ENCODE measurements at regions not wholly inside any gene's neighbourhood (a gene's known extent, or its start where the extent isn't known, plus 50 kb on each side); places are given as distances from the start of the nearest gene placed in this dataset.
"Not testable (repeated sequence)": the region's sequence is repeated elsewhere in the genome, so short reads cannot be mapped to it uniquely, and the experiment has no call there.

DNA sequence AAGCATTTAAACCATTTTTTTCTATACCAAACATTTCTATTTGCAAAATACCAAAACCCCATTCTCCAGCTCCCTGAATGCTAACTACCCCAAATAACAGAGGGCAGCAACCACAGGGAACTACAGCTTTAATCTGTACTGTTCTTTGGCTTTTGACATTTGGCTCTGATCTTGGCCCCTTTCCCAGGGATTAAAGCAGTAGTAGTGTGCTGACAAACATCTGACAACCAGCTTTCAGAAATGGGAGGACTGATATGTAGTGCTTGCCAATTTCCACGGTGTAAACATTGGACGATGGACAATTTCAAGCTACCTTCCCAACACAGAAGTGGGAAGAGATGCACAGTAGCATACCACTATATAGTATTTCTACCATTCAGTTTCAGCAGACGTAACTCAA lies 88.4 kb upstream of the TEAD1 start:
- no peaks in the 10 kb centered on the region for H3K9me3 ChIP-seq (ENCODE audit: low read depth, low read length)
- TF ChIP-seq CTCF (IDR thresholded peaks at IDR 0.05; ENCODE audit: extremely low read depth, low read depth, low read length): no peak
- no peak overlapping the region for H3K27ac ChIP-seq (ENCODE audit: low read depth, low read length)
- H3K79me2 ChIP-seq (ENCODE audit: insufficient read depth, low read length): no peaks in the 10 kb centered on the region
- peaks cover 21% of the 10 kb centered on the region for H3K4me1 ChIP-seq (ENCODE audit: insufficient read depth, low read length)
- no peaks in the 10 kb centered on the region for H3K27me3 ChIP-seq (ENCODE audit: insufficient read depth, low read length)
- H2AFZ ChIP-seq (ENCODE audit: low read length): no peak overlapping the region
- DNase-seq (ENCODE audit: insufficient read length, low spot score, missing footprints): no peak
- no peaks in the 10 kb centered on the region for H3K36me3 ChIP-seq (ENCODE audit: insufficient read depth, low read length)
- no peak overlapping the region for H3K4me2 ChIP-seq (ENCODE audit: insufficient read depth, low read length)
- no peaks in the 10 kb centered on the region for H4K20me1 ChIP-seq (ENCODE audit: insufficient read depth, low read length)
- no peak overlapping the region for H3K4me3 ChIP-seq (ENCODE audit: insufficient read depth, low read length)

- Histone ChIP-seq H4K20me1 (ENCODE audit: insufficient read depth, low read length) (no peaks in the 10 kb centered on the region), H3K79me2 (ENCODE audit: insufficient read depth, low read length) (no peaks in the 10 kb centered on the region), H3K4me3 (ENCODE audit: insufficient read depth, low read length) (no peak overlapping the region), H3K27me3 (ENCODE audit: insufficient read depth, low read length) (no peaks in the 10 kb centered on the region), H3K4me1 (ENCODE audit: insufficient read depth, low read length) (peaks cover 13% of the 10 kb centered on the region), H3K27ac (ENCODE audit: low read depth, low read length) (no peak overlapping the region), H3K36me3 (ENCODE audit: insufficient read depth, low read length) (no peaks in the 10 kb centered on the region), H3K4me2 (ENCODE audit: insufficient read depth, low read length) (peak overlapping the region; percentile 4), H3K9me3 (ENCODE audit: low read depth, low read length) (no peaks in the 10 kb centered on the region), H2AFZ (ENCODE audit: low read length) (peak overlapping the region; percentile 56)
- TF ChIP-seq CTCF (IDR thresholded peaks at IDR 0.05; ENCODE audit: extremely low read depth, low read depth, low read length): no peak
- no peak for DNase-seq (ENCODE audit: insufficient read length, low spot score, missing footprints)
Observed at GRCh38 chr11:12587333-12587991, 86.8 kb upstream of the TEAD1 start.

- Histone ChIP-seq H4K20me1 (ENCODE audit: insufficient read depth, low read length) (no peaks in the 10 kb centered on the region), H3K79me2 (ENCODE audit: insufficient read depth, low read length) (no peaks in the 10 kb centered on the region), H3K4me1 (ENCODE audit: insufficient read depth, low read length) (peaks cover 13% of the 10 kb centered on the region), H3K9me3 (ENCODE audit: low read depth, low read length) (no peaks in the 10 kb centered on the region), H3K4me2 (ENCODE audit: insufficient read depth, low read length) (no peak overlapping the region), H3K36me3 (ENCODE audit: insufficient read depth, low read length) (no peaks in the 10 kb centered on the region), H3K4me3 (ENCODE audit: insufficient read depth, low read length) (no peak overlapping the region), H2AFZ (ENCODE audit: low read length) (no peak overlapping the region), H3K27ac (ENCODE audit: low read depth, low read length) (no peak overlapping the region), H3K27me3 (ENCODE audit: insufficient read depth, low read length) (no peaks in the 10 kb centered on the region)
- TF ChIP-seq CTCF (IDR thresholded peaks at IDR 0.05; ENCODE audit: extremely low read depth, low read depth, low read length): no peak
- no peak for DNase-seq (ENCODE audit: insufficient read length, low spot score, missing footprints)
Observed at GRCh38 chr11:12591706-12592105, 82.5 kb upstream of the TEAD1 start.

DNA sequence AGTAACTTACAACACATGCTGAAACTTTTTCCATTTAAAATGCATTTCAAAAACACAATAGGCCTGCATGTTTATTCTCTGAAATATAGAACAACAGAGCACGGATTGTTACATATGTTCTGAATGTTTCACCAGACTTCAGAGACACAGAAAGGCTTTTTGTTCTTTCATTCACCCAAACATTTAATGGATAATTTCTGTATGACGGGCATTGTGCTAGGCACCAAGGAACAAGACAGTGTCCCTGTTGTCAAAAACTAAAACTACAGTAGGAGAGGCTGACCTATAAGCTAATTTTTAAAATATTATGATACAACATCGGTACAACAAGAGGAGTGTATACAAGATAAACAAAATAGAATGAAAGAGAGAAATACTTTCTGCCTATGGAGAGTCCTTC lies 81.9 kb upstream of the TEAD1 start:
- Histone ChIP-seq H2AFZ (ENCODE audit: low read length) (no peak overlapping the region), H3K36me3 (ENCODE audit: insufficient read depth, low read length) (no peaks in the 10 kb centered on the region), H3K4me2 (ENCODE audit: insufficient read depth, low read length) (no peak overlapping the region), H3K4me1 (ENCODE audit: insufficient read depth, low read length) (peaks cover 7% of the 10 kb centered on the region), H3K9me3 (ENCODE audit: low read depth, low read length) (no peaks in the 10 kb centered on the region), H3K79me2 (ENCODE audit: insufficient read depth, low read length) (no peaks in the 10 kb centered on the region), H3K4me3 (ENCODE audit: insufficient read depth, low read length) (no peak overlapping the region), H3K27me3 (ENCODE audit: insufficient read depth, low read length) (no peaks in the 10 kb centered on the region), H4K20me1 (ENCODE audit: insufficient read depth, low read length) (no peaks in the 10 kb centered on the region), H3K27ac (ENCODE audit: low read depth, low read length) (no peak overlapping the region)
- no peak for DNase-seq (ENCODE audit: insufficient read length, low spot score, missing footprints)
- no peak for TF ChIP-seq CTCF (IDR thresholded peaks at IDR 0.05; ENCODE audit: extremely low read depth, low read depth, low read length)

GRCh38 chr11:12595089-12595847 lies 79.0 kb upstream of the TEAD1 start:
- not testable (repeated sequence) for H2AFZ ChIP-seq (ENCODE audit: low read length); H3K36me3 ChIP-seq (ENCODE audit: insufficient read depth, low read length); H3K27ac ChIP-seq (ENCODE audit: low read depth, low read length); H3K27me3 ChIP-seq (ENCODE audit: insufficient read depth, low read length); DNase-seq (ENCODE audit: insufficient read length, low spot score, missing footprints); H4K20me1 ChIP-seq (ENCODE audit: insufficient read depth, low read length); H3K4me3 ChIP-seq (ENCODE audit: insufficient read depth, low read length); H3K79me2 ChIP-seq (ENCODE audit: insufficient read depth, low read length); H3K9me3 ChIP-seq (ENCODE audit: low read depth, low read length); H3K4me2 ChIP-seq (ENCODE audit: insufficient read depth, low read length)
- peaks cover 11% of the 10 kb centered on the region for H3K4me1 ChIP-seq (ENCODE audit: insufficient read depth, low read length)

Data from osteoblast (primary cell).